PC-3 (cell line): ENCODE measurements at regions not wholly inside any gene's neighbourhood (a gene's known extent, or its start where the extent isn't known, plus 50 kb on each side); places are given as distances from the start of the nearest gene placed in this dataset.

Source experiments
- ATAC-seq: fragments of 200-7000 bp; cut with Tn5 transposase; 2 replicates; pipeline ENCODE4 v1.9.1; 2020; ENCODE audit warnings: mild to moderate bottlenecking, moderate library complexity
- BruUV-seq: library from RNA; stranded (reverse); fragments of 400-500 nt; replicated peaks from 2 replicates; lab custom pipeline; 2021; lab: Mats Ljungman, UMichigan
- CTCF ChIA-PET: fragments of 300-600 bp; sonication (Branson Sonifier 250); formaldehyde crosslinking; loops from one replicate; lab custom pipeline; 2022; ENCODE audit warnings: antibody characterized with exemption; lab: Charles Lee
- POLR2A ChIA-PET: fragments of 300-600 bp; sonication (Branson Sonifier 250); formaldehyde crosslinking; loops from one replicate; lab custom pipeline; 2022; ENCODE audit warnings: antibody characterized with exemption; ENCODE audit not compliant: unreplicated experiment; lab: Charles Lee
- DNase-seq: peaks from one replicate; pipeline ENCODE4 v3.0.0-alpha.2; 2015
- H2AFZ ChIP-seq: fragments of 300-600 bp; sonication (generic); 2 replicates; pipeline ENCODE4 v1.6.0; 2016; ENCODE audit warnings: antibody characterized with exemption, low read length
- H3F3A ChIP-seq: fragments of 300-600 bp; sonication (generic); one replicate; pipeline ENCODE4 v1.6.0; 2017; ENCODE audit warnings: antibody characterized with exemption, low read length, control low read depth, mild to moderate bottlenecking; ENCODE audit not compliant: unreplicated experiment
- H3K27ac ChIP-seq: fragments of 300-600 bp; sonication (generic); 2 replicates; pipeline ENCODE4 v1.5.1; 2016; ENCODE audit warnings: mild to moderate bottlenecking, low read length
- H3K27me3 ChIP-seq: fragments of 300-600 bp; sonication (generic); 2 replicates; pipeline ENCODE4 v1.6.1; 2016; ENCODE audit warnings: low read length, mixed read lengths
- H3K36me3 ChIP-seq: fragments of 300-600 bp; sonication (generic); 2 replicates; pipeline ENCODE4 v1.6.1; 2016; ENCODE audit warnings: low read depth, mixed run types, low read length, mixed read lengths
- H3K4me1 ChIP-seq: fragments of 300-600 bp; sonication (generic); 2 replicates; pipeline ENCODE4 v1.5.1; 2016; ENCODE audit warnings: low read length; ENCODE audit not compliant: insufficient read depth
- H3K4me2 ChIP-seq: fragments of 300-600 bp; sonication (generic); 2 replicates; pipeline ENCODE4 v1.6.0; 2016; ENCODE audit warnings: low read length
- H3K4me3 ChIP-seq: fragments of 300-600 bp; sonication (generic); 2 replicates; pipeline ENCODE4 v1.5.1; 2016; ENCODE audit warnings: mild to moderate bottlenecking, low read length, mixed read lengths
- H3K79me2 ChIP-seq: fragments of 300-600 bp; sonication (generic); 2 replicates; pipeline ENCODE4 v1.6.1; 2017; ENCODE audit warnings: low read length, mixed read lengths
- H3K9ac ChIP-seq: fragments of 300-600 bp; sonication (generic); 2 replicates; pipeline ENCODE4 v1.6.0; 2016; ENCODE audit warnings: mild to moderate bottlenecking, low read length
- H3K9me2 ChIP-seq: fragments of 300-600 bp; sonication (generic); replicated peaks from 2 replicates; pipeline ENCODE4 v1.6.1; 2016; ENCODE audit warnings: mixed run types, low read length, mixed read lengths
- H3K9me3 ChIP-seq: fragments of 300-600 bp; sonication (generic); 2 replicates; pipeline ENCODE4 v1.6.1; 2016; ENCODE audit warnings: low read length, mixed read lengths
- H4K20me1 ChIP-seq: fragments of 300-600 bp; sonication (generic); 2 replicates; pipeline ENCODE4 v1.6.1; 2016; ENCODE audit warnings: low read length, mixed read lengths
- CTCF ChIP-seq: fragments of 300-600 bp; sonication (generic); conservative IDR thresholded peaks from 2 replicates; pipeline ENCODE4 v1.5.1; 2017; ENCODE audit warnings: antibody characterized with exemption, low read depth, mild to moderate bottlenecking, low read length
- EZH2 ChIP-seq: fragments of 300-600 bp; sonication (generic); IDR thresholded peaks from one replicate; pipeline ENCODE4 v1.6.1; 2017; ENCODE audit warnings: antibody characterized with exemption, mild to moderate bottlenecking, low read length; ENCODE audit not compliant: unreplicated experiment
- EZH2phosphoT487 ChIP-seq: fragments of 300-600 bp; sonication (generic); IDR thresholded peaks from 2 replicates; pipeline ENCODE4 v1.6.1; 2018; ENCODE audit warnings: mild to moderate bottlenecking, antibody characterized with exemption, low read length, borderline replicate concordance
- intact Hi-C: fragments of 100-400 bp; cut with micrococcal nuclease; formaldehyde crosslinking; loops from 2 replicates; pipeline ENCODE4 v1.9.0; 2023

- H3K36me3 ChIP-seq = no peaks in the 10 kb centered on the region
- no peak overlapping the region for H2AFZ ChIP-seq
- no TSS peak for BruUV-seq
- H3K79me2 ChIP-seq = no peaks in the 10 kb centered on the region
- no peak overlapping the region for H3K4me2 ChIP-seq
- H3K27ac ChIP-seq = no peak overlapping the region
- H3K9me2 ChIP-seq = no peaks in the 10 kb centered on the region
- CTCF ChIA-PET = no interaction called here
- no peaks in the 10 kb centered on the region for H3F3A ChIP-seq
- POLR2A ChIA-PET = no interaction called here
- no peak overlapping the region for H3K9ac ChIP-seq
- H4K20me1 ChIP-seq = no peaks in the 10 kb centered on the region
- TF ChIP-seq EZH2 (no peak), CTCF (no peak), EZH2phosphoT487 (no peak)
- no peak for ATAC-seq
- no peaks in the 10 kb centered on the region for H3K27me3 ChIP-seq
- DNase-seq = no peak
- intact Hi-C loops = no loop called here
- H3K4me3 ChIP-seq = no peak overlapping the region
- H3K4me1 ChIP-seq = no peaks in the 10 kb centered on the region
- 0 out of 2 replicates have a peak, but pooled peaks cover 4% of the 10 kb centered on the region for H3K9me3 ChIP-seq
Observed at GRCh38 chr7:57361406-57361805, 88.6 kb upstream of the ZNF716 start.

GRCh38 chr7:57362868-57363267 lies 87.1 kb upstream of the ZNF716 start:
- Histone ChIP-seq H3K9me3 (0 out of 2 replicates have a peak, but pooled peaks cover 4% of the 10 kb centered on the region), H3K79me2 (no peaks in the 10 kb centered on the region), H3K9me2 (no peaks in the 10 kb centered on the region), H3K27ac (no peak overlapping the region), H4K20me1 (no peaks in the 10 kb centered on the region), H3K4me3 (no peak overlapping the region), H3K27me3 (no peaks in the 10 kb centered on the region), H2AFZ (no peak overlapping the region), H3K4me1 (no peaks in the 10 kb centered on the region), H3K4me2 (no peak overlapping the region), H3K9ac (no peak overlapping the region), H3K36me3 (no peaks in the 10 kb centered on the region), H3F3A (no peaks in the 10 kb centered on the region)
- POLR2A ChIA-PET = no interaction called here
- no peak for TF ChIP-seq EZH2phosphoT487
- no peak for TF ChIP-seq EZH2
- no peak for TF ChIP-seq CTCF
- intact Hi-C loops = no loop called here
- DNase-seq (no peak), ATAC-seq (no peak)
- CTCF ChIA-PET = no interaction called here
- no TSS peak for BruUV-seq

- Histone ChIP-seq H3K4me3 (no peak overlapping the region), H3K79me2 (no peaks in the 10 kb centered on the region), H3K9me3 (0 out of 2 replicates have a peak, but pooled peaks cover 4% of the 10 kb centered on the region), H2AFZ (no peak overlapping the region), H3K4me2 (no peak overlapping the region), H3K27ac (no peak overlapping the region), H3K9ac (no peak overlapping the region), H4K20me1 (no peaks in the 10 kb centered on the region), H3F3A (no peaks in the 10 kb centered on the region), H3K9me2 (no peaks in the 10 kb centered on the region), H3K36me3 (no peaks in the 10 kb centered on the region), H3K27me3 (no peaks in the 10 kb centered on the region), H3K4me1 (no peaks in the 10 kb centered on the region)
- no TSS peak for BruUV-seq
- ATAC-seq (no peak), DNase-seq (no peak)
- CTCF ChIA-PET = no interaction called here
- POLR2A ChIA-PET = no interaction called here
- intact Hi-C loops = no loop called here
- TF ChIP-seq EZH2phosphoT487 (no peak), CTCF (no peak), EZH2 (no peak)
Observed at GRCh38 chr7:57363321-57363720, 86.7 kb upstream of the ZNF716 start.
